Prostate gland (tissue), 2 donors: ENCODE measurements at regions not wholly inside any gene's neighbourhood (a gene's known extent, or its start where the extent isn't known, plus 50 kb on each side); places are given as distances from the start of the nearest gene placed in this dataset.

ENCODE experiments used
- DNase-seq: peaks from one replicate; pipeline ENCODE4 v3.0.0-alpha.2; 2019; ENCODE audit warnings: low spot score
- H3K27ac ChIP-seq, 2 donors: fragments of 200-600 bp; sonication (generic); 2 replicates each; pipeline ENCODE4 v1.5.1; 2017 to 2019
- H3K27me3 ChIP-seq: fragments of 200-600 bp; sonication (generic); replicated peaks from 2 replicates; pipeline ENCODE4 v1.5.1; 2019; ENCODE audit not compliant: insufficient read depth
- H3K36me3 ChIP-seq, 2 donors: fragments of 200-600 bp; sonication (generic); 1 replicate in 1 of 2; 2 replicates in 1 of 2; pipeline versions ENCODE4 v1.5.1 to v1.8.1; 2017 to 2019
- H3K4me1 ChIP-seq: fragments of 200-600 bp; sonication (generic); replicated peaks from 2 replicates; pipeline ENCODE4 v1.5.1; 2019
- H3K4me3 ChIP-seq, 2 donors: fragments of 200-600 bp; sonication (generic); 2 replicates each; pipeline ENCODE4 v1.5.1; 2017 to 2019
- H3K9me3 ChIP-seq: fragments of 200-600 bp; sonication (generic); 2 replicates; pipeline ENCODE4 v1.5.1; 2017
- POLR2A ChIP-seq: fragments of 450-650 bp; IDR thresholded peaks from one replicate; pipeline ENCODE4 v1.6.1; 2016; ENCODE audit warnings: antibody characterized with exemption, mild to moderate bottlenecking
- POLR2AphosphoS5 ChIP-seq: sonication (generic); formaldehyde crosslinking; IDR thresholded peaks from one replicate; pipeline ENCODE4 v1.6.1; 2017; ENCODE audit warnings: antibody characterized with exemption
- WGBS: methylation state at CpG from one replicate; pipeline ENCODE4 v1.1.5; 2018; 5-methylcytosine and 5-hydroxymethylcytosine counted together
- intact Hi-C: fragments of 100-400 bp; cut with DNase I; formaldehyde crosslinking; loops from one replicate; pipeline ENCODE4 v1.14.2; 2022
- TF ChIP-seq, protein P1 (sequence below), 4 experiments: fragments of 200-600 bp in 2 of 4; fragments of 450-650 bp in 2 of 4; sonication (generic) in 2 of 4; IDR thresholded peaks; 1 replicate in 3 of 4; 2 replicates in 1 of 4; pipeline ENCODE4 v1.5.1; 2016 to 2019; ENCODE audit warnings: antibody characterized with exemption in 4 of 4, mild to moderate bottlenecking in 2 of 4, moderate library complexity in 2 of 4

DNA sequence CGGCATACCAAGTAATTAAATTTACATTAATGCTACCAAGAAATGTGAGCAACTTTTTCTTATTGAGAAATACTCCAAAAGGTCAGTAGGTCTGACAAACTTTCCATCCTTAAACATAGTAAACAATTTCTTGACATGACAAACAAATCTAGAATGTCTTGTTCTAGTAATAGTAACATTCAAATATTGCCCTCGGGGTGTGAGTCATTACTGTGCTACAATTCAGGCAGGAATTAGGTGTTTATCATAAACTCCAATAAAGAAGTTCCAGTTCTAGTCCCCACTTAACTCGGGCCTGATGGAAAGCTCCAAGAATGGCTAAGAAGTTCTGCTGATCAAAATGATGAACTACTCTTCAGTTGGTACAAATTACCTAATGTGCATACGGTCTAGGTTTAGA lies 235.6 kb upstream of the TUSC1 start:
- no peaks in the 10 kb centered on the region for H3K4me1 ChIP-seq
- H3K27ac ChIP-seq: no peak overlapping the region
- no peaks in the 10 kb centered on the region for H3K36me3 ChIP-seq
- no peak for DNase-seq
- no peak overlapping the region for H3K4me3 ChIP-seq
- WGBS: 87% methylated on average over 4 of the region's 4 CpGs
- TF ChIP-seq POLR2A (no peak), POLR2AphosphoS5 (no peak)
- TF ChIP-seq, protein P1, sequence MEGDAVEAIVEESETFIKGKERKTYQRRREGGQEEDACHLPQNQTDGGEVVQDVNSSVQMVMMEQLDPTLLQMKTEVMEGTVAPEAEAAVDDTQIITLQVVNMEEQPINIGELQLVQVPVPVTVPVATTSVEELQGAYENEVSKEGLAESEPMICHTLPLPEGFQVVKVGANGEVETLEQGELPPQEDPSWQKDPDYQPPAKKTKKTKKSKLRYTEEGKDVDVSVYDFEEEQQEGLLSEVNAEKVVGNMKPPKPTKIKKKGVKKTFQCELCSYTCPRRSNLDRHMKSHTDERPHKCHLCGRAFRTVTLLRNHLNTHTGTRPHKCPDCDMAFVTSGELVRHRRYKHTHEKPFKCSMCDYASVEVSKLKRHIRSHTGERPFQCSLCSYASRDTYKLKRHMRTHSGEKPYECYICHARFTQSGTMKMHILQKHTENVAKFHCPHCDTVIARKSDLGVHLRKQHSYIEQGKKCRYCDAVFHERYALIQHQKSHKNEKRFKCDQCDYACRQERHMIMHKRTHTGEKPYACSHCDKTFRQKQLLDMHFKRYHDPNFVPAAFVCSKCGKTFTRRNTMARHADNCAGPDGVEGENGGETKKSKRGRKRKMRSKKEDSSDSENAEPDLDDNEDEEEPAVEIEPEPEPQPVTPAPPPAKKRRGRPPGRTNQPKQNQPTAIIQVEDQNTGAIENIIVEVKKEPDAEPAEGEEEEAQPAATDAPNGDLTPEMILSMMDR (IDR thresholded peaks at IDR 0.05): no peak
- no peaks in the 10 kb centered on the region for H3K27me3 ChIP-seq
- H3K9me3 ChIP-seq: no peaks in the 10 kb centered on the region
- intact Hi-C loops: no loop called here

DNA sequence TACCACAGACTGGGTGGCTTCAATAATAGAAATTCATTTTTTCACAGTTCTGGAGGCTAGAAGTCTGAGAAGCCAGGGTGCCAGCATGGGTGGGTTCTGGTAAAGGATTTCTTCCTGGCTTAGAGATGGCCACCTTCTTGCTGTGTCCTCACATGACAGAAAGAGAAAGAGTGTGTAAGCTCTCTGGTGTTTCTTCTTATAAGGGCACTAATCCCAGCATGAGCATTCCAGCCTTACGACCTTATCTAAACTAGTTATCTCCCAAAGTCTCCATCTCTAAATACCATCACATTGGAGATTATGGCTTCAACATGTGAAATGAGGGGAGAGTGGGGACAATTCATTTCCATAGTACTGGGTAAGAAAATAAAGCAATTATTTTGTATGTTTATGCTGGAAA lies 226.5 kb upstream of the TUSC1 start:
- intact Hi-C loops: no loop called here

DNA sequence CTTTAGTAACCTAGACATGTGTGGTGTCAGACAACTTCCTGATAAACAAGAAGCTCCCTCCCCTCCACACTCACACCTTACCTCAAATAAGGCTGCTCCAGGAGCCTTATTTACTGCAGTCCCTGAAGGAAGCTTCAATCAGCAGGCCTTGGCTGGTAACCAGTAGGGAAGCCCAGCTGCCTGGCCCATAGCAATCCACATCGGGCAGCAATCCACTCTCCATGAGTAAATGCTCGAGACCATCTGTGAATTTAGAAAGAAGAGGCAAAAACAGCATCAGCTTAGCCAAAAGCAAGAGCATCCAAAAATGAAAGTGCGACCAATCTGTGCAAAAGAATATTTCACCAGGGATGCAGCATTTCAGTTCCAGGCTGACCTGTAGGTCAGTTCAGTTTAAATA lies 213.3 kb upstream of the TUSC1 start:
- no peaks in the 10 kb centered on the region for H3K27me3 ChIP-seq
- no peak overlapping the region for H3K4me3 ChIP-seq
- no peak overlapping the region for H3K27ac ChIP-seq
- DNase-seq: no peak
- 61% methylated on average over 3 of the region's 3 CpGs for WGBS
- TF ChIP-seq POLR2A (no peak), POLR2AphosphoS5 (no peak)
- TF ChIP-seq, protein P1 (IDR thresholded peaks at IDR 0.05): no peak
- H3K36me3 ChIP-seq: no peaks in the 10 kb centered on the region
- H3K9me3 ChIP-seq: no peaks in the 10 kb centered on the region
- intact Hi-C loops: no loop called here
- H3K4me1 ChIP-seq: no peaks in the 10 kb centered on the region

More for the DNA sequence above, 226.5 kb upstream of the TUSC1 start:
- no peaks in the 10 kb centered on the region for H3K9me3 ChIP-seq
- no peak for DNase-seq
- no peak overlapping the region for H3K4me3 ChIP-seq
- no peaks in the 10 kb centered on the region for H3K4me1 ChIP-seq
- TF ChIP-seq POLR2AphosphoS5: no peak
- TF ChIP-seq POLR2A: no peak
- TF ChIP-seq, protein P1 (IDR thresholded peaks at IDR 0.05): no peak
- H3K36me3 ChIP-seq: no peaks in the 10 kb centered on the region
- H3K27me3 ChIP-seq: no peaks in the 10 kb centered on the region
- H3K27ac ChIP-seq: no peak overlapping the region
- 58% methylated on average over 1 of the region's 1 CpG for WGBS

DNA sequence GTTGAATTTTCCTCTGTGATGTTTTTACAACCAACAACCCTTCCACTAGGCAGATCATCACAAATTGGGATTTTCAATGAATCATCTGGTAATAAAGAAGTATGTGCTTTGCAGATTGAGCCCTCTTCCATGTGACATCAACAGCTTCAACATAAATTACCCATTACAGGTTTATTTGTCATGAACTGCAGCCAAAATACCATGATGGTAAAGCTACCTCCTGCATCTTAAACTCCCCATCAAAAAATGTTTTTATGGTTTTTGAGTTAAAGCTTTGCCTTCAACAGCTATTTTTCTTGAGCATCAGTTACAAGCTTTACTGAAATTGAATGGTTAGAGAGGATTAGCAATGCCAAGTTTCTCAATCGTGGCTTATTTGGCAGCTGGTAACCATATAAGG lies 211.4 kb upstream of the TUSC1 start:
- Histone ChIP-seq H3K27me3 (no peaks in the 10 kb centered on the region), H3K27ac (no peak overlapping the region), H3K36me3 (no peaks in the 10 kb centered on the region), H3K4me1 (no peaks in the 10 kb centered on the region), H3K4me3 (no peak overlapping the region), H3K9me3 (no peaks in the 10 kb centered on the region)
- 56% methylated on average over 1 of the region's 1 CpG for WGBS
- intact Hi-C loops: no loop called here
- DNase-seq: no peak
- TF ChIP-seq, protein P1 (IDR thresholded peaks at IDR 0.05): no peak
- TF ChIP-seq POLR2A (no peak), POLR2AphosphoS5 (no peak)

DNA sequence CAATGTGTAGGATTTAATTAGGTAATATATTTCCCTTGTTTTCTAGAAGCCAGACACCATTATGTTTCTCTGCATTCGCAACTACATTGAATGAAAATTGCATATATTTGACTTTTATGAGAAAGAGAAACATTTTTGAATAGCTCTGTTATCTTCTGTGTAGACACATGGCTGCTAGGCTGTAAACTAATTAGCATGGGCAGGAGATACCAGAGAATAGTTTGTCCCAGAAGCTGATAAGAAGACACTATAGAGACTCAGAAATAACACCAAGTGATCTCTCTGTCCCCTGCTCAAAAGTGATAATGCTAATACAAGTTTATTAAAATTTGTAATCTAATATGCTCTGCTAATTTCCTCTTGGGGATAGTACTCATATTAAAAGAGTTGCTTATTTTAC lies 198.0 kb upstream of the TUSC1 start:
- 78% methylated on average over 1 of the region's 1 CpG for WGBS
- no peaks in the 10 kb centered on the region for H3K27me3 ChIP-seq
- H3K4me3 ChIP-seq: no peak overlapping the region
- TF ChIP-seq, protein P1 (IDR thresholded peaks at IDR 0.05): no peak
- TF ChIP-seq POLR2A: no peak
- TF ChIP-seq POLR2AphosphoS5: no peak
- H3K9me3 ChIP-seq: no peaks in the 10 kb centered on the region
- no peaks in the 10 kb centered on the region for H3K4me1 ChIP-seq
- intact Hi-C loops: no loop called here
- no peak overlapping the region for H3K27ac ChIP-seq
- no peaks in the 10 kb centered on the region for H3K36me3 ChIP-seq
- DNase-seq: no peak
